NCI-H524 (cell line): ENCODE measurements at regions not wholly inside any gene's neighbourhood (a gene's known extent, or its start where the extent isn't known, plus 50 kb on each side); places are given as distances from the start of the nearest gene placed in this dataset.
"Not testable (repeated sequence)": the region's sequence is repeated elsewhere in the genome, so short reads cannot be mapped to it uniquely, and the experiment has no call there.

Source experiments
- DNase-seq, 2 experiments: peaks; one replicate each; lab custom pipeline; 2025; lab: John Stamatoyannopoulos, UW

- no peak for DNase-seq
Observed at GRCh38 chr11:25159341-25159740, 662.5 kb downstream of the LUZP2 start.

- no peak for DNase-seq
Observed at GRCh38 chr11:25163421-25163820, 666.6 kb downstream of the LUZP2 start.

- DNase-seq = no peak
Observed at GRCh38 chr11:25180187-25180586, 683.3 kb downstream of the LUZP2 start.

GRCh38 chr11:25183411-25183810 is 686.6 kb downstream of the LUZP2 start:
- no peak for DNase-seq

- DNase-seq = no peak
Observed at GRCh38 chr11:25197515-25197914, 700.7 kb downstream of the LUZP2 start.

GRCh38 chr11:25198704-25199103 is 701.9 kb downstream of the LUZP2 start:
- DNase-seq = no peak

- DNase-seq = no peak
Observed at GRCh38 chr11:25200925-25201324, 704.1 kb downstream of the LUZP2 start.

- no peak for DNase-seq
Observed at GRCh38 chr11:25206762-25207161, 709.9 kb downstream of the LUZP2 start.

GRCh38 chr11:25211635-25212254 is 714.9 kb downstream of the LUZP2 start:
- DNase-seq = no peak

- DNase-seq = no peak
Observed at GRCh38 chr11:25214535-25215176, 717.8 kb downstream of the LUZP2 start.

- no peak for DNase-seq
Observed at GRCh38 chr11:25218036-25218435, 721.2 kb downstream of the LUZP2 start.

- DNase-seq = no peak
Observed at GRCh38 chr11:25225078-25225477, 728.2 kb downstream of the LUZP2 start.

GRCh38 chr11:25242928-25243327 is 746.1 kb downstream of the LUZP2 start:
- no peak for DNase-seq

GRCh38 chr11:25244126-25244525 is 747.3 kb downstream of the LUZP2 start:
- DNase-seq = no peak

- no peak for DNase-seq
Observed at GRCh38 chr11:25247336-25247735, 750.5 kb downstream of the LUZP2 start.

GRCh38 chr11:25252854-25253253 is 756.0 kb downstream of the LUZP2 start:
- no peak for DNase-seq

- DNase-seq = not testable (repeated sequence)
Observed at GRCh38 chr11:25263861-25264260, 767.0 kb downstream of the LUZP2 start.

GRCh38 chr11:25271301-25271700 is 774.4 kb downstream of the LUZP2 start:
- DNase-seq = no peak

GRCh38 chr11:25272214-25272613 is 775.4 kb downstream of the LUZP2 start:
- DNase-seq = no peak

- not testable (repeated sequence) for DNase-seq
Observed at GRCh38 chr11:25280821-25281220, 784.0 kb downstream of the LUZP2 start.

- no peak for DNase-seq
Observed at GRCh38 chr11:25293166-25293565, 796.3 kb downstream of the LUZP2 start.

GRCh38 chr11:25298450-25298849 is 801.6 kb downstream of the LUZP2 start:
- no peak for DNase-seq

GRCh38 chr11:25309818-25310217 is 813.0 kb downstream of the LUZP2 start:
- DNase-seq = no peak

- DNase-seq = no peak
Observed at GRCh38 chr11:25317216-25317615, 820.4 kb downstream of the LUZP2 start.
